ENCODE measurements at regions not wholly inside any gene's neighbourhood (a gene's known extent, or its start where the extent isn't known, plus 50 kb on each side); places are given as distances from the start of the nearest gene placed in this dataset.
A peak's percentile ranks its signal among the peaks of the same experiment; 100 is the strongest.
"Not testable (repeated sequence)": the region's sequence is repeated elsewhere in the genome, so short reads cannot be mapped to it uniquely, and the experiment has no call there.

GRCh38 chrX:13223868-13224567, 95.8 kb downstream of the ATXN3L start:
- DNase-seq: peak; percentile 1 to 11

- no peak for DNase-seq
Measured at GRCh38 chrX:13220916-13221315, 98.9 kb downstream of the ATXN3L start.

- no peak for DNase-seq
Measured at GRCh38 chrX:13219991-13220764, 99.7 kb downstream of the ATXN3L start.

GRCh38 chrX:13218758-13219157, 101.1 kb downstream of the ATXN3L start:
- DNase-seq: no peak

- no peak for DNase-seq
Measured at GRCh38 chrX:13216139-13216538, 103.7 kb downstream of the ATXN3L start.

- DNase-seq: no peak
Measured at GRCh38 chrX:13215729-13216128, 104.1 kb downstream of the ATXN3L start.

- DNase-seq: no peak
Measured at GRCh38 chrX:13212191-13212651, 107.6 kb downstream of the ATXN3L start.

- DNase-seq: not testable (repeated sequence)
Measured at GRCh38 chrX:13210142-13210541, 109.7 kb downstream of the ATXN3L start.

GRCh38 chrX:13209704-13210103, 110.1 kb downstream of the ATXN3L start:
- DNase-seq: not testable (repeated sequence)

GRCh38 chrX:13208281-13208935, 111.4 kb downstream of the ATXN3L start:
- DNase-seq: no peak

GRCh38 chrX:13203271-13203670, 116.6 kb downstream of the ATXN3L start:
- no peak for DNase-seq

GRCh38 chrX:13201605-13202219, 118.1 kb downstream of the ATXN3L start:
- no peak for DNase-seq

GRCh38 chrX:13200398-13200797, 119.5 kb downstream of the ATXN3L start:
- no peak for DNase-seq

GRCh38 chrX:13198762-13199064, 121.1 kb downstream of the ATXN3L start:
- no peak for DNase-seq

- no peak for DNase-seq
Measured at GRCh38 chrX:13198056-13198761, 121.6 kb downstream of the ATXN3L start.

GRCh38 chrX:13196782-13197181, 123.1 kb downstream of the ATXN3L start:
- DNase-seq: no peak

GRCh38 chrX:13195340-13195739, 124.5 kb downstream of the ATXN3L start:
- no peak for DNase-seq

- DNase-seq: no peak
Measured at GRCh38 chrX:13194291-13195103, 125.4 kb downstream of the ATXN3L start.

- no peak for DNase-seq
Measured at GRCh38 chrX:13190051-13190450, 129.8 kb downstream of the ATXN3L start.

- no peak for DNase-seq
Measured at GRCh38 chrX:13189380-13189779, 130.5 kb downstream of the ATXN3L start.

- DNase-seq: no peak
Measured at GRCh38 chrX:13188731-13189309, 131.0 kb downstream of the ATXN3L start.

All from inflammatory macrophage (primary cell).